ENCODE measurements at regions not wholly inside any gene's neighbourhood (a gene's known extent, or its start where the extent isn't known, plus 50 kb on each side); places are given as distances from the start of the nearest gene placed in this dataset.
"Not testable (repeated sequence)": the region's sequence is repeated elsewhere in the genome, so short reads cannot be mapped to it uniquely, and the experiment has no call there.

GRCh38 chr5:106986006-106986405 is 684.7 kb downstream of the EFNA5 start:
- no peak for ATAC-seq
- H3K27ac ChIP-seq = no peak overlapping the region
- intact Hi-C loops (cut with DNase I) = no loop called here
- DNase-seq = no peak
- no peaks in the 10 kb centered on the region for H3K27me3 ChIP-seq
- H3K36me3 ChIP-seq = no peaks in the 10 kb centered on the region
- no peak for TF ChIP-seq CTCF (IDR thresholded peaks at IDR 0.05)
- WGBS, 2 donors = 38 to 43% methylated on average over 2 of the region's 2 CpGs
- no peak overlapping the region for H3K4me3 ChIP-seq
- H3K4me1 ChIP-seq = no peaks in the 10 kb centered on the region
- H3K9me3 ChIP-seq = no peaks in the 10 kb centered on the region

GRCh38 chr5:106985174-106985573 is 685.6 kb downstream of the EFNA5 start:
- Histone ChIP-seq H3K4me1 (no peaks in the 10 kb centered on the region), H3K9me3 (no peaks in the 10 kb centered on the region), H3K27ac (no peak overlapping the region), H3K27me3 (no peaks in the 10 kb centered on the region), H3K36me3 (no peaks in the 10 kb centered on the region), H3K4me3 (no peak overlapping the region)
- no peak for TF ChIP-seq CTCF (IDR thresholded peaks at IDR 0.05)
- DNase-seq = no peak
- WGBS, 2 donors = 67 to 73% methylated on average over 6 of the region's 6 CpGs
- no peak for ATAC-seq
- intact Hi-C loops (cut with DNase I) = no loop called here

GRCh38 chr5:106979178-106979577 is 691.6 kb downstream of the EFNA5 start:
- DNase-seq; H3K9me3 ChIP-seq; H3K4me1 ChIP-seq; ATAC-seq; H3K4me3 ChIP-seq; intact Hi-C loops (cut with DNase I); H3K27ac ChIP-seq; H3K27me3 ChIP-seq; H3K36me3 ChIP-seq: not testable (repeated sequence)
- WGBS, 2 donors = 87 to 91% methylated on average over 11 of the region's 11 CpGs

GRCh38 chr5:106978582-106979165 is 692.1 kb downstream of the EFNA5 start:
- H3K4me3 ChIP-seq; DNase-seq; H3K27me3 ChIP-seq; H3K36me3 ChIP-seq; H3K27ac ChIP-seq; H3K4me1 ChIP-seq; H3K9me3 ChIP-seq; intact Hi-C loops (cut with DNase I); ATAC-seq: not testable (repeated sequence)
- 84 to 91% methylated on average over 13 of the region's 13 CpGs for WGBS, 2 donors

- H3K9me3 ChIP-seq = no peaks in the 10 kb centered on the region
- intact Hi-C loops (cut with DNase I) = no loop called here
- no peaks in the 10 kb centered on the region for H3K27me3 ChIP-seq
- H3K4me3 ChIP-seq = no peak overlapping the region
- no peak overlapping the region for H3K27ac ChIP-seq
- TF ChIP-seq CTCF (IDR thresholded peaks at IDR 0.05) = no peak
- ATAC-seq = no peak
- DNase-seq = no peak
- H3K36me3 ChIP-seq = no peaks in the 10 kb centered on the region
- peaks cover 0 to 7% (median 0%) of the 10 kb centered on the region in 9 donors for H3K4me1 ChIP-seq
- 84 to 90% methylated on average over 3 of the region's 3 CpGs for whole genome bisulfite sequencing, 2 donors
Observed at GRCh38 chr5:106976363-106976762, 694.4 kb downstream of the EFNA5 start.
